AG04450 (cell line): ENCODE measurements at regions not wholly inside any gene's neighbourhood (a gene's known extent, or its start where the extent isn't known, plus 50 kb on each side); places are given as distances from the start of the nearest gene placed in this dataset.

ENCODE experiments used
- CTCF ChIA-PET: fragments of 300-600, 350-600 bp; formaldehyde crosslinking; extraction: SDS; loops from one replicate; lab custom pipeline; 2022; ENCODE audit warnings: antibody characterized with exemption, inconsistent platforms; lab: Charles Lee
- POLR2A ChIA-PET: fragments of 350-600 bp; formaldehyde crosslinking; extraction: SDS; loops from one replicate; lab custom pipeline; 2021; ENCODE audit warnings: antibody characterized with exemption, inconsistent platforms; lab: Yijun Ruan, JAX
- DNase-seq: peaks from one replicate; pipeline ENCODE4 v3.0.0-alpha.2; 2011; ENCODE audit warnings: low read depth, low spot score
- H3K27ac ChIP-seq: one replicate; pipeline ENCODE4 v1.5.1; 2012; ENCODE audit warnings: low read depth, low read length, control low read depth
- H3K27me3 ChIP-seq: one replicate; pipeline ENCODE4 v1.6.0; 2012; ENCODE audit warnings: low read length; ENCODE audit not compliant: control insufficient read depth, insufficient read depth
- H3K4me3 ChIP-seq: 2 replicates; pipeline ENCODE4 v1.5.1; 2011; ENCODE audit warnings: mild to moderate bottlenecking, low read depth, low read length, control low read depth
- H3K9me3 ChIP-seq: 2 replicates; pipeline ENCODE4 v1.5.1; 2012; ENCODE audit warnings: low read length; ENCODE audit not compliant: control insufficient read depth, insufficient read depth
- CTCF ChIP-seq: IDR thresholded peaks from 2 replicates; pipeline ENCODE4 v1.5.1; 2011; ENCODE audit warnings: low read depth, low read length, control low read depth, inconsistent platforms

DNA sequence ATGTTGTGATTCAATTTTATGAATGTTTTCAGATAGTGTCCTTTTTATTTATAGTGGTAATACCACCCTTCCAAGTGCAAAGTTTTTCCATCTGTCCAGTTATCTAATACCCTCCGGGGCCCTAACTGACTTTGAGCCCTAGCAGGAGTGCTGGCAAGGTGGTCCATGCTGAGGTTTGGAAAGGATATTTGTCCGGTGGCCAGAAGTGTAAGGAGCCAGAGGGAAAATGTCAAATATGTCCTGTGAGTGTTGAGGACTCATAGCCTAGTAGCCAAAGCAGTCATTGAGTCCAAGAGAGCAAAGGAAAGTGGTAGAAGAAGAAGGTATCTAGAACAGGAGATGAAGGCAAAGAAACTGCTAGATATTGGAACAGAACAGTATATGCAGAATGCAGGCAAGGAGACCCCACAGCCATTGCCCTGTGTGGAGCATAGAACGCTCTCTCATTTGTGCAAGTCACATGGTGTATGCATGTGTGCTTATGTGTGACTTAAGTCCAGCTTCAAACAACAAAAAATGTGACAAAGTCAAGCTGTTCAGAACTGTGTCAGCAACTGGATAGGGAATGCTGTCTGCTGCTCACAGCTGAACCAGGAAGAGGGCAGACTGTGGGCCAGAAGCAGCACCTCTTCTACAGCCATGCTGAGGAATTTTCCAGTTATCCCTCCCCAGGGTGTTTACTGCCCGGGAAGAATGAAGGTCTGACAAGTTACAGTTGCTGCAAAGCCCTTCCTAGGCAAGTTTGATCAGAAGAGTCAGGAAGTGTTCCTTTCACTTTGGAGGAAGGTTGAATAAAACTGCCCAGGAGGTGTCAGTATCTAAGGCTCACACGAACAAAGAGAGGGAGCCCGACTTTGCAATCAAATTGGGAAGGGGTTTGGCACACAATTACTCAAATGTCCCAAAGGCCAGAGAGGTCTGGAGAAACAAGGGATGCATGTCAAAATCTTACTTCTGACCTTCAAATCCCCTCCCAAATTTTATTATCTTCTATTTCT is 463.3 kb upstream of the DMAC1 start:
- ChIA-PET CTCF (no interaction called here), POLR2A (no interaction called here)

GRCh38 chr9:8261737-8262136 is 462.2 kb upstream of the DMAC1 start:
- H3K27me3 ChIP-seq, result no peaks in the 10 kb centered on the region
- H3K27ac ChIP-seq, result no peak overlapping the region
- no peak for DNase-seq
- H3K4me3 ChIP-seq, result no peak overlapping the region
- ChIA-PET CTCF (no interaction called here), POLR2A (no interaction called here)
- H3K9me3 ChIP-seq, result no peaks in the 10 kb centered on the region; the same call in 1 of the 2 replicates
- TF ChIP-seq CTCF, result no peak

More for the DNA sequence above, 463.3 kb upstream of the DMAC1 start:
- no peaks in the 10 kb centered on the region; the same call in 1 of the 2 replicates for H3K9me3 ChIP-seq
- no peak overlapping the region for H3K27ac ChIP-seq
- DNase-seq, result no peak
- H3K27me3 ChIP-seq, result no peaks in the 10 kb centered on the region
- no peak overlapping the region for H3K4me3 ChIP-seq
- TF ChIP-seq CTCF, result no peak

DNA sequence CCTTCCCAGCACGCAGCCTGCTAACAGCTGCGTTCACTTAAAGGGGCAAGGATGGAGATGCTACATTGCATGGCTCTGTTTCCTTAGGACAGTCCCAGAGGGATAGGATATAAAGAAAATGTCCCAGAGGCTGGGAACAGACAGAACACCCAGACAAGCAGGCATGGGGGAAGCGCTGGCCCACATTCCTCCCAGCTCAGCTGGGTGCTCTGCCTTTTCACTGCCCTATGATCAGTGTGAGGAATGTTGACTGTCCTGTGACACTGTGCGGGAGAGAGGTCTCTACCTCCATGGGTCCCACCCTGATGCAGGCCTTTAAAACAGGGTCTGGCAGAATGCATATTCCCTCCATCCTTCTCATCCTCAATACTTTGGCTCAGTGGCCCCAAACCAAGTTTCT is 459.4 kb upstream of the DMAC1 start:
- Histone ChIP-seq H3K9me3 (peaks cover 3% of the 10 kb centered on the region), H3K27ac (no peak overlapping the region), H3K27me3 (no peaks in the 10 kb centered on the region), H3K4me3 (no peak overlapping the region)
- no peak for TF ChIP-seq CTCF
- CTCF ChIA-PET, result no interaction called here
- POLR2A ChIA-PET, result no interaction called here
- no peak for DNase-seq

DNA sequence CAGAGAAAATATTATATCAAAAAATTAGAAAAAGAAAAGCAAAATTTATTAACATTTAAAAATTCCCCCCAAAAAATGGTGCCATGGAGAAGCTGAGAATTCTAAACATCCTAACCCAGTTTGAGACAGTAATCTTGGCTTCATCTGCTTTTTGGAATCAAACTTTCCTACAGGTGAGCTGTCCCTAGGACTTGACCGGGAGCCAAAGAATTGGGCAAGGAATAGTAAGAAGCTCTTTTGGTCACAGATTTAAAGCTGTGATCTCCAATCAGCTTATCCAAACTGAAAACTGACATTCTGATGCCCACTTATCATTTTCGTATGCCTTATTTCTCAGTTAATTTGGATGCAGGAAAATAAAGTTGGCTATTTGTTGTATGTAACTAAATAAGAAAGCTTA is 457.3 kb upstream of the DMAC1 start:
- Histone ChIP-seq H3K9me3 (peaks cover 3% of the 10 kb centered on the region), H3K27ac (no peak overlapping the region), H3K27me3 (no peaks in the 10 kb centered on the region), H3K4me3 (no peak overlapping the region)
- CTCF ChIA-PET, result no interaction called here
- TF ChIP-seq CTCF, result no peak
- DNase-seq, result no peak
- POLR2A ChIA-PET, result no interaction called here

- no peak for TF ChIP-seq CTCF
- CTCF ChIA-PET, result interaction anchor here (0.7 kb wide), 1 partner anchor 15 kb away, joined by 7 read pairs; no protein-coding TSS in a partner anchor
- peaks cover 5% of the 10 kb centered on the region for H3K9me3 ChIP-seq
- POLR2A ChIA-PET, result no interaction called here
- H3K4me3 ChIP-seq, result no peak overlapping the region
- no peaks in the 10 kb centered on the region for H3K27me3 ChIP-seq
- no peak overlapping the region for H3K27ac ChIP-seq
- no peak for DNase-seq
Measured at GRCh38 chr9:8255850-8256249, 456.3 kb upstream of the DMAC1 start.
